Heart right ventricle (tissue), 16 donors: ENCODE measurements at regions not wholly inside any gene's neighbourhood (a gene's known extent, or its start where the extent isn't known, plus 50 kb on each side); places are given as distances from the start of the nearest gene placed in this dataset.

ENCODE experiments used
- ATAC-seq, 8 donors: fragments of 200-7000 bp; cut with Tn5 transposase; one replicate each; pipeline ENCODE4 v1.9.1; 2020; ENCODE audit warnings: mild to moderate bottlenecking in 8 of 8, moderate library complexity in 8 of 8, moderate number of reproducible peaks in 1 of 8
- DNase-seq, 2 donors: peaks; one replicate each; pipeline ENCODE4 v3.0.0-alpha.2; 2020
- H3K27ac ChIP-seq, 10 donors: fragments of 200-600 bp; sonication (generic) in 2 of 10; one replicate each; pipeline versions ENCODE4 v1.5.0 to v1.8.0; 2020 to 2022; ENCODE audit warnings: mild to moderate bottlenecking in 3 of 10
- H3K27me3 ChIP-seq, 7 donors: fragments of 200-600 bp; one replicate each; pipeline ENCODE4 v1.8.0; 2021 to 2022; ENCODE audit warnings: mild to moderate bottlenecking in 2 of 7
- H3K36me3 ChIP-seq, 9 donors: fragments of 200-600 bp; sonication (generic) in 1 of 9; one replicate each; pipeline versions ENCODE4 v1.5.0 to v1.8.0; 2020 to 2022; ENCODE audit warnings: mild to moderate bottlenecking in 2 of 9
- H3K4me1 ChIP-seq, 9 donors: fragments of 200-600 bp; sonication (generic) in 1 of 9; one replicate each; pipeline versions ENCODE4 v1.5.0 to v1.8.0; 2020 to 2022; ENCODE audit warnings: mild to moderate bottlenecking in 4 of 9
- H3K4me3 ChIP-seq, 10 donors: fragments of 200-600 bp; sonication (generic) in 2 of 10; one replicate each; pipeline versions ENCODE4 v1.5.0 to v1.8.0; 2020 to 2022; ENCODE audit warnings: mild to moderate bottlenecking in 7 of 10, moderate library complexity in 2 of 10
- H3K9me3 ChIP-seq, 11 donors: fragments of 200-600 bp in 10 of 11; sonication (generic) in 2 of 11; one replicate each; pipeline versions ENCODE4 v1.5.0 to v1.8.0; 2013 to 2022; ENCODE audit warnings: mild to moderate bottlenecking in 2 of 11, control low read depth in 1 of 11, moderate library complexity in 1 of 11
- WGBS, 2 donors: extraction: QIAGEN DNeasy Blood & Tissue Kit; methylation state at CpG; one replicate each; pipeline ENCODE4 v1.1.7; 2013; ENCODE audit warnings: inconsistent platforms in 1 of 2; 5-methylcytosine and 5-hydroxymethylcytosine counted together
- intact Hi-C, 10 donors: fragments of 100-400 bp; cut with DNase I; formaldehyde crosslinking; loops; one replicate each; pipeline versions ENCODE4 v1.11.1 to v1.14.2; 2022
- TF ChIP-seq, protein P1 (sequence below), 9 donors: fragments of 200-600 bp; sonication (generic) in 2 of 9; IDR thresholded peaks; one replicate each; pipeline versions ENCODE4 v1.5.0 to v1.8.0; 2021 to 2022; ENCODE audit warnings: antibody characterized with exemption in 9 of 9, mild to moderate bottlenecking in 5 of 9, moderate library complexity in 1 of 9
- donor health status: Arrhythmogenic right ventricular cardiomyopathy.
- donor health status: ischemic (EF 13 %, LVEDD 7.1; RV severe dilation, severe dysfunction).
- donor health status: healthy with polysubstance abuse.
- donor health status: DM: no; HTN: yes; CAD: no.
- donor health status: DM: no; HTN: no; CAD: no.
- donor health status: ischemic (EF 25% LVEDD 6.9; RV normal size, moderate dysfunction).
- donor health status: ischemic (EF 25% LVEDD 5.7; RV mildly dilated, moderate dysfunction).
- donor health status: healthy.
- donor health status: DM: yes; HTN: yes; CAD: no.
- donor health status: Ischemic cardiomyopathy.
- donor health status: ischemic (EF 35%, LVEDD 5.7; RV mildly dilated, moderate dysfunction).
- donor health status: nonischemic (EF 11% LVEDD 7.7; RV severe dilation, severe dysfunction).
- donor health status: DM: yes; HTN: yes; CAD: no.
- donor health status: PGD.
- donor health status: ischemic (EF 29% LVEDD 5.4; RV normal size, mild dysfunction).
- donor health status: nonischemic (EF 23%, LVEDD 6.1; RV moderate dilation, normal function).

DNA sequence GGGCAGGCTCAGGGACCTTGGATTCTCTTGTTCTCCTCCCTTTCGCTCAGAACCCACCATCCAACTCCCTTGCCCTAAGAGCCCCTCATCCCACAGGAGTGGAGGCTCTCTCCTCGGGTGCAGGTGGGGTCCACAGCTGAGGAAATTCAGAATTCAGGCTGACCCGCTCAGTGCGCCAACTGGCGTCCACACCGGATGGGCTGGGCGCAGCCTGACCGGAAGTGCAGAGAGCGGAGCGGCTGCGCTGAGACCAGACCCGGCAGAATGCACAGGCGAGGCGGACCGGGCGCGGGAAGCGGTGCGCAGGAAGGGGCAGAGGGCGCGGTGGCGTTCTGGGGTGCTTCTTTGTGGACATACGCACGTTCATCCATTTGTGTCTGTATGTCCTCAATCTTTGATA is 210.4 kb upstream of the NDN start:
- H3K4me3 ChIP-seq: peak overlapping the region in 5 of 10 donors; percentile 7 to 33 (median 26)
- TF ChIP-seq, protein P1, sequence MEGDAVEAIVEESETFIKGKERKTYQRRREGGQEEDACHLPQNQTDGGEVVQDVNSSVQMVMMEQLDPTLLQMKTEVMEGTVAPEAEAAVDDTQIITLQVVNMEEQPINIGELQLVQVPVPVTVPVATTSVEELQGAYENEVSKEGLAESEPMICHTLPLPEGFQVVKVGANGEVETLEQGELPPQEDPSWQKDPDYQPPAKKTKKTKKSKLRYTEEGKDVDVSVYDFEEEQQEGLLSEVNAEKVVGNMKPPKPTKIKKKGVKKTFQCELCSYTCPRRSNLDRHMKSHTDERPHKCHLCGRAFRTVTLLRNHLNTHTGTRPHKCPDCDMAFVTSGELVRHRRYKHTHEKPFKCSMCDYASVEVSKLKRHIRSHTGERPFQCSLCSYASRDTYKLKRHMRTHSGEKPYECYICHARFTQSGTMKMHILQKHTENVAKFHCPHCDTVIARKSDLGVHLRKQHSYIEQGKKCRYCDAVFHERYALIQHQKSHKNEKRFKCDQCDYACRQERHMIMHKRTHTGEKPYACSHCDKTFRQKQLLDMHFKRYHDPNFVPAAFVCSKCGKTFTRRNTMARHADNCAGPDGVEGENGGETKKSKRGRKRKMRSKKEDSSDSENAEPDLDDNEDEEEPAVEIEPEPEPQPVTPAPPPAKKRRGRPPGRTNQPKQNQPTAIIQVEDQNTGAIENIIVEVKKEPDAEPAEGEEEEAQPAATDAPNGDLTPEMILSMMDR (IDR thresholded peaks at IDR 0.05): no peak
- H3K9me3 ChIP-seq: peaks cover 0 to 15% (median 0%) of the 10 kb centered on the region in 11 donors
- no peaks in the 10 kb centered on the region for H3K4me1 ChIP-seq
- no peak overlapping the region for H3K27ac ChIP-seq
- 28 to 43% methylated on average over 24 of the region's 24 CpGs for WGBS, 2 donors
- intact Hi-C loops: loop anchor here in 1 of 10 donors (10.0 kb wide), 1 partner anchor 77 kb away; no protein-coding TSS in a partner anchor
- H3K36me3 ChIP-seq: no peaks in the 10 kb centered on the region
- DNase-seq (peak in 1 of 2 donors; percentile 12), ATAC-seq (peak in 1 of 8 donors; percentile 63)
- H3K27me3 ChIP-seq: no peaks in the 10 kb centered on the region

DNA sequence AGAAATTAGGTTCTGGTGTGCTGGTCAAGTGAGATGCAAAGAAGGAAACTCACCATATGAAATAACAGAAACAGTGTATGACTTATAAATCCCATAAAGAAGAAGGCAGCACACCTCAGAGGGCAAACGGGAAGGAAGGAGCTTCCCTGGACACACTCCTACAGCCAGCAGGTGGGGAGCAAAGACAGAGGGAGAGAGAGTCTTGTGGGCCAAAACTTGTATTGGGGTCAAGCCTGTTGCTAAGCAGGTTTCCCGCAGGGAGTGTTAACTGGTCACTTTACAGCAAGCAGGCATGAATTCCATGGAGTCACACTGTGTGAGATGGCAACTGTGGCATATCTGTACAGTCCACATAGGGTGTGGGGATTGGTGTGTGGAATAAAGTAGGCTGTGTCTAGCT is 222.9 kb upstream of the NDN start:
- intact Hi-C loops: no loop called here
- 28 to 46% methylated on average over 2 of the region's 2 CpGs for WGBS, 2 donors
- Histone ChIP-seq H3K4me3 (no peak overlapping the region), H3K27ac (no peak overlapping the region), H3K36me3 (no peaks in the 10 kb centered on the region), H3K9me3 (peaks cover 0 to 4% (median 0%) of the 10 kb centered on the region in 11 donors), H3K27me3 (peaks cover 0 to 2% (median 0%) of the 10 kb centered on the region in 7 donors), H3K4me1 (no peaks in the 10 kb centered on the region)
- ATAC-seq (no peak), DNase-seq (no peak)
- TF ChIP-seq, protein P1 (IDR thresholded peaks at IDR 0.05): no peak

DNA sequence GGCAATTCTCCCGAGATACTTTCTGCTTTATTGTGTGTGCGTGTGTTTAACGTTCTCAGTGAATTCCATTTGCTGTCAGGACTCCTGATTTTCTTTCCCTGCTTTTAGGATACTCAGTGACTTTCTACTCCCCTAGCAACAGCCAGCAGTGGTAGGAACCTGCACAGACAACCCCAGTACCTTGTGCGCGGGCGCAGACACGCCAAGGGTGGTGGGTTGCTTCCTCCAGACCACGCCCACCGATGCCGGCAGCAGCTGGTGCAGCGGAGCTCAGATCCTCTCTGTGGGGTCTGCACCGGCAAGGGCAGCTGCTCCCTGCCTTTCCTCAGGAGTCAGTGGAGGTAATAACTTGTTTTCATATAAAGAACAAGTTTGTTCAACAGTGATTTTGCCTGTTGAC is 225.1 kb upstream of the NDN start:
- intact Hi-C loops: no loop called here
- Histone ChIP-seq H3K27ac (no peak overlapping the region), H3K36me3 (no peaks in the 10 kb centered on the region), H3K9me3 (peaks cover 0 to 4% (median 0%) of the 10 kb centered on the region in 11 donors), H3K27me3 (peaks cover 0 to 2% (median 0%) of the 10 kb centered on the region in 7 donors), H3K4me1 (no peaks in the 10 kb centered on the region), H3K4me3 (no peak overlapping the region)
- ATAC-seq (no peak), DNase-seq (peak in 1 of 2 donors; percentile 16)
- 26 to 31% methylated on average over 12 of the region's 12 CpGs for WGBS, 2 donors
- TF ChIP-seq, protein P1 (IDR thresholded peaks at IDR 0.05): no peak

DNA sequence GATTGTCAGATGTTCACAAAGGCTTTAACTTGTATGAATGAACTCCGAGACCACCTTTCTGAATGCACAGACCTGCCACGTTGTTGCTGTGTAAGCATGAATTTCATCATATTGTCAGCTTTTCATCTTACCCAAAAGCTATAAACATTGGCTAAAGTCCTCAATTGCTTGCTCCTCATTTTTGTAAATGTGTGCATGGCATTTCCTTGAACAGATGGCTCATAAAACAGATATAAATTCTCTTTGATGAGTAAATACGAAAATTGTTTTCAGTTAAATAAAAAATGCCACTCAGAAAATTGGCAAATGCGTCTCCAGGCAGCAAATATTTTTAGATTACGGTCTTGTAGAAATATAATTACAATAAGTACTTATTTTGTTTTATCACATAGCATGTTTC is 226.0 kb upstream of the NDN start:
- Histone ChIP-seq H3K4me1 (no peaks in the 10 kb centered on the region), H3K4me3 (no peak overlapping the region), H3K27me3 (peaks cover 0 to 2% (median 0%) of the 10 kb centered on the region in 7 donors), H3K27ac (no peak overlapping the region), H3K36me3 (no peaks in the 10 kb centered on the region), H3K9me3 (peaks cover 0 to 3% (median 0%) of the 10 kb centered on the region in 11 donors)
- WGBS, 2 donors: 69 to 70% methylated on average over 5 of the region's 5 CpGs
- TF ChIP-seq, protein P1 (IDR thresholded peaks at IDR 0.05): no peak
- intact Hi-C loops: no loop called here
- ATAC-seq: no peak
- no peak for DNase-seq
